Eye (tissue), 1 donor: ENCODE measurements at regions not wholly inside any gene's neighbourhood (a gene's known extent, or its start where the extent isn't known, plus 50 kb on each side); places are given as distances from the start of the nearest gene placed in this dataset.
A peak's percentile ranks its signal among the peaks of the same experiment; 100 is the strongest.
"Not testable (repeated sequence)": the region's sequence is repeated elsewhere in the genome, so short reads cannot be mapped to it uniquely, and the experiment has no call there.

Source experiments
- DNase-seq: peaks from one replicate; pipeline ENCODE4 v3.0.0-alpha.2; 2015

- DNase-seq: not testable (repeated sequence)
Measured at GRCh38 chr1:86633306-86633838, 71.0 kb upstream of the SH3GLB1 start.

GRCh38 chr1:86633921-86634320 is 70.5 kb upstream of the SH3GLB1 start:
- DNase-seq: no peak

GRCh38 chr1:86636898-86637297 is 67.5 kb upstream of the SH3GLB1 start:
- DNase-seq: no peak

GRCh38 chr1:86640161-86640670 is 64.2 kb upstream of the SH3GLB1 start:
- DNase-seq: no peak

GRCh38 chr1:86641318-86641717 is 63.1 kb upstream of the SH3GLB1 start:
- no peak for DNase-seq

- DNase-seq: not testable (repeated sequence)
Measured at GRCh38 chr1:86644655-86645054, 59.7 kb upstream of the SH3GLB1 start.

- no peak for DNase-seq
Measured at GRCh38 chr1:86645851-86646250, 58.5 kb upstream of the SH3GLB1 start.

GRCh38 chr1:86646256-86646655 is 58.1 kb upstream of the SH3GLB1 start:
- DNase-seq: no peak

- DNase-seq: peak; percentile 45
Measured at GRCh38 chr1:86648255-86648654, 56.1 kb upstream of the SH3GLB1 start.

- DNase-seq: no peak
Measured at GRCh38 chr1:86649618-86650017, 54.8 kb upstream of the SH3GLB1 start.

- DNase-seq: no peak
Measured at GRCh38 chr1:86650065-86650464, 54.3 kb upstream of the SH3GLB1 start.
